GM12878 (cell line): ENCODE measurements at regions not wholly inside any gene's neighbourhood (a gene's known extent, or its start where the extent isn't known, plus 50 kb on each side); places are given as distances from the start of the nearest gene placed in this dataset.
A peak's percentile ranks its signal among the peaks of the same experiment; 100 is the strongest.

Source experiments
- ASH2L ChIP-seq: fragments of 300-600, 200-600 bp; sonication (generic); IDR thresholded peaks from 2 replicates; pipeline ENCODE4 v1.6.1; 2017; ENCODE audit warnings: low read depth, mild to moderate bottlenecking, borderline replicate concordance
- CEBPZ ChIP-seq: fragments of 150-350 bp; IDR thresholded peaks from 2 replicates; pipeline ENCODE4 v1.6.1; 2016; ENCODE audit warnings: low read depth, low read length
- CREB1 ChIP-seq: IDR thresholded peaks from 2 replicates; pipeline ENCODE4 v1.6.1; 2012; ENCODE audit warnings: low read depth, mild to moderate bottlenecking, inconsistent platforms
- CTCF ChIP-seq, 3 experiments: IDR thresholded peaks in 2 of 3; conservative IDR thresholded peaks in 1 of 3; 2 replicates each; pipeline ENCODE4 v1.5.1; 2011; ENCODE audit warnings: low read depth in 3 of 3, low read length in 3 of 3, mild to moderate bottlenecking in 3 of 3, control low read depth in 2 of 3, moderate library complexity in 2 of 3, inconsistent platforms in 1 of 3, mixed read lengths in 1 of 3; ENCODE audit not compliant: control insufficient read depth in 2 of 3, insufficient read depth in 1 of 3; ENCODE audit errors: extremely low read depth in 1 of 3
- ELK1 ChIP-seq: IDR thresholded peaks from 2 replicates; pipeline ENCODE4 v1.6.1; 2012; ENCODE audit warnings: low read depth, low read length, improper control_type of control experiment
- EP300 ChIP-seq, 2 experiments: fragments of 150-350 bp in 1 of 2; IDR thresholded peaks; 2 replicates each; pipeline ENCODE4 v1.6.1; 2011 to 2012; ENCODE audit warnings: low read depth in 2 of 2, low read length in 2 of 2, borderline replicate concordance in 1 of 2, improper control_type of control experiment in 1 of 2, inconsistent platforms in 1 of 2; ENCODE audit not compliant: control insufficient read depth in 1 of 2
- FOS ChIP-seq: IDR thresholded peaks from 3 replicates; pipeline ENCODE4 v1.6.1; 2011; ENCODE audit warnings: borderline replicate concordance; ENCODE audit not compliant: insufficient read length; ENCODE audit errors: extremely low read depth
- JUNB ChIP-seq: IDR thresholded peaks from 2 replicates; pipeline ENCODE4 v1.6.1; 2016; ENCODE audit warnings: antibody characterized with exemption, mild to moderate bottlenecking
- MAX ChIP-seq: IDR thresholded peaks from 2 replicates; pipeline ENCODE4 v1.6.1; 2012; ENCODE audit warnings: low read depth, low read length, improper control_type of control experiment
- POLR2A ChIP-seq: IDR thresholded peaks from 2 replicates; pipeline ENCODE4 v1.6.1; 2011; ENCODE audit warnings: low read depth, mild to moderate bottlenecking, low read length
- SREBF1 ChIP-seq: IDR thresholded peaks from 2 replicates; pipeline ENCODE4 v1.6.1; 2012; ENCODE audit warnings: mild to moderate bottlenecking, low read length
- TARDBP ChIP-seq: IDR thresholded peaks from 2 replicates; pipeline ENCODE4 v1.6.1; 2016; ENCODE audit warnings: borderline replicate concordance

- no peak for TF ChIP-seq CTCF (IDR thresholded peaks at IDR 0.05 in 2 of 3, conservative IDR thresholded peaks at IDR 0.05 in 1 of 3; ENCODE audit: control insufficient read depth in 2 of 3, extremely low read depth in 1 of 3, insufficient read depth in 1 of 3, low read depth in 3 of 3, low read length in 3 of 3)
- peak; percentile 66 to 80; a peak in 3 of 4 replicates for TF ChIP-seq EP300 (IDR thresholded peaks at IDR 0.05; ENCODE audit: borderline replicate concordance in 1 of 2, control insufficient read depth in 1 of 2, low read depth in 2 of 2, low read length in 2 of 2)
- TF ChIP-seq CEBPZ: no peak
- peak; percentile 31; the same call in 1 of the 2 replicates for TF ChIP-seq CREB1
- TF ChIP-seq ASH2L: no peak
- TF ChIP-seq MAX: no peak
- TF ChIP-seq ELK1: no peak
- no peak for TF ChIP-seq FOS
- TF ChIP-seq POLR2A: no peak
- TF ChIP-seq TARDBP: no peak
- no peak for TF ChIP-seq SREBF1
- peak; percentile 98 for TF ChIP-seq JUNB
Measured at GRCh38 chr13:105048677-105049076, 1486.8 kb downstream of the EFNB2 start.
